CD14-positive monocyte (primary cell): ENCODE measurements at regions not wholly inside any gene's neighbourhood (a gene's known extent, or its start where the extent isn't known, plus 50 kb on each side); places are given as distances from the start of the nearest gene placed in this dataset.

Experiments used
- DNase-seq, 3 donors: peaks; one replicate each; pipeline ENCODE4 v3.0.0-alpha.2; 2011 to 2022
- H2AFZ ChIP-seq: 2 replicates; pipeline ENCODE4 v1.6.0; 2012; ENCODE audit warnings: mild to moderate bottlenecking, low read depth, low read length, inconsistent platforms; ENCODE audit not compliant: insufficient read depth, poor library complexity, severe bottlenecking
- H3K27ac ChIP-seq, 2 donors: 1 replicate in 1 of 2; 2 replicates in 1 of 2; pipeline ENCODE4 v1.5.1; 2012 to 2013; ENCODE audit warnings: low read length in 2 of 2, control low read depth in 1 of 2, inconsistent platforms in 1 of 2, low read depth in 1 of 2, mild to moderate bottlenecking in 1 of 2
- H3K27me3 ChIP-seq, 2 donors: one replicate each; pipeline versions ENCODE4 v1.6.0 to v1.6.1; 2011 to 2013; ENCODE audit warnings: low read length in 2 of 2; ENCODE audit not compliant: control insufficient read depth in 2 of 2, insufficient read depth in 2 of 2
- H3K36me3 ChIP-seq, 2 donors: replicated peaks in 1 of 2; 1 replicate in 1 of 2; 2 replicates in 1 of 2; pipeline versions ENCODE4 v1.5.1 to v1.6.1; 2012 to 2013; ENCODE audit warnings: low read length in 2 of 2, control low read depth in 1 of 2, inconsistent platforms in 1 of 2, mild to moderate bottlenecking in 1 of 2; ENCODE audit not compliant: insufficient read depth in 2 of 2, control insufficient read depth in 1 of 2
- H3K4me1 ChIP-seq, 2 donors: 1 replicate in 1 of 2; 2 replicates in 1 of 2; pipeline versions ENCODE4 v1.5.1 to v1.6.1; 2012 to 2013; ENCODE audit warnings: low read length in 2 of 2, control low read depth in 1 of 2, inconsistent platforms in 1 of 2, mild to moderate bottlenecking in 1 of 2, moderate library complexity in 1 of 2; ENCODE audit not compliant: insufficient read depth in 2 of 2, control insufficient read depth in 1 of 2
- H3K4me2 ChIP-seq: replicated peaks from 2 replicates; pipeline ENCODE3; 2012; ENCODE audit warnings: low read length, moderate library complexity, mild to moderate bottlenecking; ENCODE audit not compliant: poor library complexity, severe bottlenecking; ENCODE audit errors: extremely low read depth
- H3K4me3 ChIP-seq, 3 experiments: fragments of 200-600 bp in 1 of 3; sonication (generic) in 1 of 3; replicated peaks in 1 of 3; 1 replicate in 2 of 3; 2 replicates in 1 of 3; pipeline ENCODE4 v1.5.1; 2011 to 2013; ENCODE audit warnings: low read length in 3 of 3, mild to moderate bottlenecking in 3 of 3, control low read depth in 2 of 3, low read depth in 2 of 3, inconsistent platforms in 1 of 3, moderate library complexity in 1 of 3
- H3K79me2 ChIP-seq: 2 replicates; pipeline ENCODE4 v1.6.0; 2012; ENCODE audit warnings: mild to moderate bottlenecking, control low read depth, inconsistent platforms, low read length, moderate library complexity; ENCODE audit not compliant: insufficient read depth
- H3K9ac ChIP-seq: 2 replicates; pipeline ENCODE4 v1.6.0; 2017; ENCODE audit warnings: low read length, mild to moderate bottlenecking; ENCODE audit not compliant: insufficient read depth, poor library complexity, severe bottlenecking
- H3K9me3 ChIP-seq, 2 donors: replicated peaks in 1 of 2; 1 replicate in 1 of 2; 2 replicates in 1 of 2; pipeline versions ENCODE4 v1.5.1 to v1.6.1; 2012 to 2013; ENCODE audit warnings: low read length in 2 of 2, control low read depth in 1 of 2; ENCODE audit not compliant: control insufficient read depth in 1 of 2, insufficient read depth in 1 of 2
- H4K20me1 ChIP-seq: 2 replicates; pipeline ENCODE4 v1.6.0; 2012; ENCODE audit warnings: mild to moderate bottlenecking, low read length, control low read depth, moderate library complexity; ENCODE audit not compliant: insufficient read depth
- H3K27ac Mint-ChIP-seq, 7 donors: one replicate each; pipeline ENCODE4 v1.8.0; 2020; ENCODE audit warnings: mild to moderate bottlenecking in 7 of 7, mixed read lengths in 7 of 7, moderate library complexity in 6 of 7, inconsistent platforms in 2 of 7
- H3K27me3 Mint-ChIP-seq, 3 donors: one replicate each; pipeline ENCODE4 v1.8.0; 2021 to 2022; ENCODE audit warnings: low read depth in 3 of 3, mild to moderate bottlenecking in 3 of 3, mixed read lengths in 3 of 3, moderate library complexity in 3 of 3, inconsistent platforms in 1 of 3
- H3K36me3 Mint-ChIP-seq, 2 donors: one replicate each; pipeline ENCODE4 v1.8.0; 2020; ENCODE audit warnings: mixed read lengths in 2 of 2, inconsistent platforms in 1 of 2, mild to moderate bottlenecking in 1 of 2
- H3K4me1 Mint-ChIP-seq: one replicate; pipeline ENCODE4 v1.8.0; 2020; ENCODE audit warnings: mild to moderate bottlenecking, mixed read lengths
- H3K4me3 Mint-ChIP-seq, 2 donors: one replicate each; pipeline ENCODE4 v1.8.0; 2020; ENCODE audit warnings: mild to moderate bottlenecking in 2 of 2, mixed read lengths in 2 of 2, moderate library complexity in 1 of 2
- H3K9me3 Mint-ChIP-seq, 7 donors: one replicate each; pipeline ENCODE4 v1.8.0; 2020 to 2022; ENCODE audit warnings: mixed read lengths in 7 of 7, mild to moderate bottlenecking in 6 of 7, moderate library complexity in 6 of 7, inconsistent platforms in 2 of 7
- CTCF ChIP-seq: fragments of 200-600 bp; IDR thresholded peaks from one replicate; pipeline ENCODE4 v1.8.0; 2022; ENCODE audit warnings: antibody characterized with exemption, mild to moderate bottlenecking
- WGBS: methylation state at CpG from one replicate; pipeline ENCODE4 v1.1.5; 2013; ENCODE audit warnings: missing lambda C conversion rate; ENCODE audit not compliant: insufficient coverage; 5-methylcytosine and 5-hydroxymethylcytosine counted together
- intact Hi-C, 2 donors: fragments of 100-400 bp; cut with micrococcal nuclease; formaldehyde crosslinking; loops; one replicate each; pipeline versions ENCODE4 v1.15.0 to v1.15.1; 2023

DNA sequence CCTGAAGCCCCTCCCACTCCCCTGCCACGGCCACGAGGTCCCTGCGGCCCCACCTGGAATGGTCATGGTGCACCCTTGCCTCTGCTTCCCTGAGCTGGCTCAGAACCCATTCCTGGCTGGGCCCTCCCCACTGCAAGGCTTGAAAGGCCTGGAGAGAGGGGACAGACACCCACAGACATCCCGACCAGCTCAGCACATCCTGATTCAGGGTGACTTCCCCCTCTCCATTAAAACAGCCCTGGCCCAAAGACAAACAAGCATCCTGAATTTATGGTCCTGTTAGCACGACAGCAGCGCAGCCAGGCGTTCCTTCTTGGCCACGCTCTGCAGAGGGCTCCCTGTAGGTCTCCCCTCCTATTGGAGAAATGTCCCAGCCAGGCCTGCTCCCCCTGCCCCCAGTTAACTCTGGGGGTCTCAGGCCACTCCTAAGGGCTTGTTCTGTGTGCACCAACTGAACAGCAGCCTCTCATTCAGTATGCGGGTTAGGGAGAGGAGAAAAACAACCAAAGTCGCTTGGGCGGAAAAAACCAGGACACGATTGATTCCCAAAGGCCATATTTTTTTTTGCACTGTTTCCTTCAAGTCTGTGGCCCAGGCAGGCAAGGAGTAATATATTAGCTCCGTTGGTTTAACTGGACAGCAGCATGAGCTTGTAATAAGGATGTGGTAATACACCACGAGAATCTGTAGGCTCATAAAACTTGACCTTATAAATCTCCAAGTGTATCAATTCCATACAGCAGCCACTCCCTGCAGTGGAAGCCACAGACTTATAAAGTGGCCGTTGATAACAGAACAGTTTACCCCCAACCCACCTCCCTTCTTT, 106.7 kb upstream of the MSX1 start:
- no peaks in the 10 kb centered on the region for H3K4me1 Mint-ChIP-seq
- H3K27ac Mint-ChIP-seq, result no peak overlapping the region
- Histone ChIP-seq H3K4me2 (no peak overlapping the region), H2AFZ (no peak overlapping the region), H3K27ac (no peak overlapping the region), H3K9me3 (peaks cover 0 to 3% of the 10 kb centered on the region in 2 donors), H3K4me3 (no peak overlapping the region), H3K9ac (no peak overlapping the region), H4K20me1 (no peaks in the 10 kb centered on the region), H3K79me2 (no peaks in the 10 kb centered on the region), H3K36me3 (no peaks in the 10 kb centered on the region), H3K27me3 (peaks cover 0 to 12% of the 10 kb centered on the region in 2 donors), H3K4me1 (no peaks in the 10 kb centered on the region)
- H3K4me3 Mint-ChIP-seq, result peak overlapping the region in 1 of 2 donors; percentile 37
- intact Hi-C loops, result no loop called here
- no peak for DNase-seq
- no peaks in the 10 kb centered on the region for H3K36me3 Mint-ChIP-seq
- WGBS, result 11% methylated on average over 13 of the region's 15 CpGs
- TF ChIP-seq CTCF, result no peak
- peaks cover 25 to 37% (median 26%) of the 10 kb centered on the region in 3 donors for H3K27me3 Mint-ChIP-seq
- H3K9me3 Mint-ChIP-seq, result peaks cover 1 to 8% (median 5%) of the 10 kb centered on the region in 7 donors

DNA sequence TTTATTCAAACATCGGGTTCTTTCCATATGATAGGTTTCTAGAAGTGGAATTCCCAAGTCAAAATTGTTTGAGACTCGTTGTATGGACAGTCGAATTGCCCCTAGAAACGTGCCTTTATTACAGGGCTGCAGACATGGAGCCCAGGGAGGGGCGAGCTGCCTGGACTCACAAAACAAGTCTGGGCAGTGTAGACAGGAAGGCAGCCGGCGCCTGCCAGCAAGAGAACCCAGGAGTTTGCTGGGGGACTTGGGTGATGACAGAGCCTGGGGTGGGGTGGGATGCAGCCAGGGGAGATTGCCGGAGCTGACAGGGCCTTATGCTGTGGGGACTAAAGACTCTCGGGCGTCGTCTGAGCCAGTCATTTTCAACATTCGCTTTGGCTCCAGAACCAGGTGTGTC, 107.4 kb upstream of the MSX1 start:
- Mint-ChIP-seq H3K27ac (no peak overlapping the region), H3K4me1 (no peaks in the 10 kb centered on the region), H3K9me3 (peaks cover 1 to 12% (median 6%) of the 10 kb centered on the region in 7 donors), H3K27me3 (peaks cover 24 to 35% (median 25%) of the 10 kb centered on the region in 3 donors), H3K36me3 (no peaks in the 10 kb centered on the region), H3K4me3 (no peak overlapping the region)
- intact Hi-C loops, result no loop called here
- no peak for TF ChIP-seq CTCF
- no peaks in the 10 kb centered on the region for H3K36me3 ChIP-seq
- H3K27me3 ChIP-seq, result peaks cover 0 to 12% of the 10 kb centered on the region in 2 donors
- no peaks in the 10 kb centered on the region for H4K20me1 ChIP-seq
- no peak overlapping the region for H3K4me3 ChIP-seq
- WGBS, result 79% methylated on average over 10 of the region's 12 CpGs
- no peak overlapping the region for H2AFZ ChIP-seq
- peaks cover 0 to 8% of the 10 kb centered on the region in 2 donors for H3K9me3 ChIP-seq
- no peak overlapping the region for H3K9ac ChIP-seq
- no peak for DNase-seq
- no peak overlapping the region for H3K27ac ChIP-seq
- H3K4me2 ChIP-seq, result no peak overlapping the region
- H3K4me1 ChIP-seq, result no peaks in the 10 kb centered on the region
- no peaks in the 10 kb centered on the region for H3K79me2 ChIP-seq
